Adipocyte (in vitro differentiated cells): ENCODE measurements at regions not wholly inside any gene's neighbourhood (a gene's known extent, or its start where the extent isn't known, plus 50 kb on each side); places are given as distances from the start of the nearest gene placed in this dataset.

Experiments used
- DNase-seq: peaks from one replicate; pipeline ENCODE4 v3.0.0-alpha.2; 2015; ENCODE audit warnings: low read depth
- H3K27me3 ChIP-seq: replicated peaks from 2 replicates; pipeline ENCODE4 v1.7.0; 2013; ENCODE audit warnings: mild to moderate bottlenecking, low read length, moderate library complexity; ENCODE audit not compliant: control insufficient read depth, insufficient read depth
- H3K36me3 ChIP-seq: 2 replicates; pipeline ENCODE4 v1.7.0; 2013; ENCODE audit warnings: low read length, mild to moderate bottlenecking, moderate library complexity; ENCODE audit not compliant: control insufficient read depth, insufficient read depth, severe bottlenecking
- H3K4me1 ChIP-seq: 2 replicates; pipeline ENCODE4 v1.7.0; 2013; ENCODE audit warnings: mild to moderate bottlenecking, low read length, moderate library complexity; ENCODE audit not compliant: control insufficient read depth, insufficient read depth
- H3K4me3 ChIP-seq: 2 replicates; pipeline ENCODE4 v1.7.0; 2013; ENCODE audit warnings: mild to moderate bottlenecking, low read length, moderate library complexity
- H3K9ac ChIP-seq: 2 replicates; pipeline ENCODE4 v1.7.0; 2013; ENCODE audit warnings: mild to moderate bottlenecking, low read length, moderate library complexity
- H3K9me3 ChIP-seq: 2 replicates; pipeline ENCODE4 v1.7.0; 2013; ENCODE audit warnings: mild to moderate bottlenecking, low read length, moderate library complexity; ENCODE audit not compliant: control insufficient read depth

- Histone ChIP-seq H3K36me3 (no peaks in the 10 kb centered on the region), H3K4me1 (no peaks in the 10 kb centered on the region), H3K27me3 (no peaks in the 10 kb centered on the region), H3K9me3 (no peaks in the 10 kb centered on the region), H3K4me3 (no peak overlapping the region), H3K9ac (no peak overlapping the region)
- DNase-seq = no peak
Observed at GRCh38 chr14:97813556-97813955, 1016.4 kb downstream of the VRK1 start.

DNA sequence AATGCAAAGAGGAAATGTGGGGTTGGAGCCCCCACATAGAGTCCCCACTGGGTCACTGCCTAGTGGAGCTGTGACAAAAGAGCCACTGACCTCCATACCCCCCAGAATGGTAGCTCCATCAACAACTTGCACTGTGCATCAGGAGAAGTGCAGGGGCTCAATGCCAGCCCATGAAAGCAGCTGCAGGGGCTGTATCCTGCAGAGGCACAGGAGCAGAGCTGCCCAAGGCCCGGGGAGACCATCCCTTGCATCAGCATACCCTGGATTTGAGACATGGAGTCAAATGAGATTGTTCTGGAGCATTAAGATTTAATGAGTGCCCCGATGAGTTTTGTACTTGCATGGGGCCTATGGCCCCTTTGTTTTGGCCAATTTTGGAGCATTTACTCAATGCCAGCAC is 1023.6 kb downstream of the VRK1 start:
- Histone ChIP-seq H3K27me3 (no peaks in the 10 kb centered on the region), H3K4me3 (no peak overlapping the region), H3K4me1 (no peaks in the 10 kb centered on the region), H3K9ac (no peak overlapping the region), H3K9me3 (no peaks in the 10 kb centered on the region), H3K36me3 (no peaks in the 10 kb centered on the region)
- no peak for DNase-seq

GRCh38 chr14:97824218-97824617 is 1027.0 kb downstream of the VRK1 start:
- Histone ChIP-seq H3K4me3 (no peak overlapping the region), H3K9me3 (no peaks in the 10 kb centered on the region), H3K36me3 (no peaks in the 10 kb centered on the region), H3K9ac (no peak overlapping the region), H3K4me1 (no peaks in the 10 kb centered on the region), H3K27me3 (no peaks in the 10 kb centered on the region)
- no peak for DNase-seq

GRCh38 chr14:97827746-97828145 is 1030.6 kb downstream of the VRK1 start:
- no peaks in the 10 kb centered on the region for H3K4me1 ChIP-seq
- no peak overlapping the region for H3K9ac ChIP-seq
- H3K9me3 ChIP-seq = no peaks in the 10 kb centered on the region
- H3K4me3 ChIP-seq = no peak overlapping the region
- no peak for DNase-seq
- no peaks in the 10 kb centered on the region for H3K36me3 ChIP-seq
- H3K27me3 ChIP-seq = no peaks in the 10 kb centered on the region

DNA sequence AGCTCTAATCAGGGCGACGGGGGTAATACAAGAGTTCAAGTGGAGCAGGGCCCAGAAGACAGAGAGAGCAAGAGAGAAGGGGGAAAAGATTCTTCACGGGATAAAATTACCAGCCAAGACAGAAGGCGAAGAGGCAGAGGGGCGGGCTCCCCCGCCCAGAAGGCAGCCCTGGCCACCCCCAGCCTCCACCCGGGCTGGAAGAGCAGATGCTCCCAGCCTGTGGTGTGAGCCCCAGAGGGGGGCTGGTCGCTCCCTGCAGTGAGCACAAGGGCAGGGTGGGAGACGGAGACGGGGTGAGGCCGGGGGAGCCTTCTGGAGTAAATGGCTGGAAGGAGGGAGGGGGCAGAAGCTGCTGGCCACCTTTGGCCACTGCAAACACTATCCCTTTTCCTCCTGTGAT is 1035.6 kb downstream of the VRK1 start:
- no peaks in the 10 kb centered on the region for H3K9me3 ChIP-seq
- DNase-seq = no peak

GRCh38 chr14:97838986-97839385 is 1041.8 kb downstream of the VRK1 start:
- peaks cover 10% of the 10 kb centered on the region for H3K27me3 ChIP-seq
- no peak overlapping the region for H3K9ac ChIP-seq
- DNase-seq = no peak
- H3K36me3 ChIP-seq = no peaks in the 10 kb centered on the region
- H3K4me1 ChIP-seq = no peaks in the 10 kb centered on the region
- no peaks in the 10 kb centered on the region for H3K9me3 ChIP-seq
- no peak overlapping the region for H3K4me3 ChIP-seq

More for the DNA sequence above, 1035.6 kb downstream of the VRK1 start:
- H3K9ac ChIP-seq = no peak overlapping the region
- H3K36me3 ChIP-seq = no peaks in the 10 kb centered on the region
- H3K4me3 ChIP-seq = no peak overlapping the region
- no peaks in the 10 kb centered on the region for H3K4me1 ChIP-seq
- no peaks in the 10 kb centered on the region for H3K27me3 ChIP-seq

DNA sequence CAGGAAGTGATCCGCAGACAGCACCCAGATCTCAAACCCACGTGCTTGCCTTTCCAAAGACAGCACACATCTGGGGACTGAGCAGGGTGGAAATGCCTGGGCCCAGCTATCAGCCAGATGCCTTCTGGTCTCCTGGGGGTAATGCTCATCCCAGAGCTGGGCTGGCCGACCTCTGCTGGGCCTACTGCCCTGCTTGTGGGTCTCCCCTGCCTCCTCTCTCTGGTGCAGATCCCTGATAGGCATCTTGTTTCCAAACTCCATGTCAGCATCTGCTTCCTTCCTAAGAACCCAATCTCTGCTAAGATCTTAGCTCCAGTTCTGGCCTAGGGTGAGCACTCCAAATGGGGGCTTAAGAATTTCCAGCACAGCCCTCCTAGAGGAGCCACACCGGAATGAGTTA is 1043.0 kb downstream of the VRK1 start:
- Histone ChIP-seq H3K36me3 (no peaks in the 10 kb centered on the region), H3K9ac (no peak overlapping the region), H3K9me3 (no peaks in the 10 kb centered on the region), H3K4me1 (no peaks in the 10 kb centered on the region), H3K4me3 (no peak overlapping the region), H3K27me3 (peaks cover 10% of the 10 kb centered on the region)
- no peak for DNase-seq

DNA sequence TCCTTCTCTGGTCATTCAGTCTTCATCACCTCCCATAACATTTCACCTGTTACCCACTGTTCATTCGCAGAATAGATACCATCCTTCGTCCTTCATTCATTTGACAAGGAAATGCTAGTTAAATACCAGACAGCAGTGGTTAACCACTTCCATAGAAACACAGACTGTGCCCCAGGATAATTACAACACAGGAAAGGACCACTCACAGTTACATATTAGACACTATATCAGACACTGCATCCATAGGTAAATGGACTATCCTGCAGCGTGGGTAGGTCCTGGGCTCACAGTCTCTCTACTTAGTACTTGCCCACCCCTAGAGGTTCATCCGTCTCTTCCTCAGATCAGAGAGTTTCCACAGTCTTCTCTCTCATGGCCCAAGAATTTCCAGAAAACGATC is 1044.6 kb downstream of the VRK1 start:
- Histone ChIP-seq H3K9ac (no peak overlapping the region), H3K27me3 (peaks cover 10% of the 10 kb centered on the region), H3K4me1 (no peaks in the 10 kb centered on the region), H3K4me3 (no peak overlapping the region), H3K9me3 (no peaks in the 10 kb centered on the region), H3K36me3 (no peaks in the 10 kb centered on the region)
- DNase-seq = no peak

DNA sequence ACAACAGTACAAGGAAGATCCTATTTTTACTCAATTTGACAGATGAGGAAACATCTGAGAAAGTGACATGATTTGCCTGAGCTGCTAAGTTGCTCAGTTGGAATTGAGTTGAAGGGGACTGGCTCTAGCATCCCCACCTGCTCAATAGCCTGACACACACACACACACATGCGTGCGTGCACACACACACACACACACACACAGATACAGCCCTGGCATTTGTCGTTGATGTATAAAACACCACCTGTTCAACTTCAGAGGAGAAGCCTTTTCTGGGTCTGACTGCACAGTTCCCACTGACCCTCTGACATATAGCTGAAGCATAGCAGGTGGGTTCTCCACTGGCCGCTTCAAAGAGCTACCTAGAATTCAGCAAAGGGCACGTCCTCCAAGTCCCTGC is 1045.9 kb downstream of the VRK1 start:
- Histone ChIP-seq H3K4me3 (no peak overlapping the region), H3K36me3 (no peaks in the 10 kb centered on the region), H3K9me3 (no peaks in the 10 kb centered on the region)

DNA sequence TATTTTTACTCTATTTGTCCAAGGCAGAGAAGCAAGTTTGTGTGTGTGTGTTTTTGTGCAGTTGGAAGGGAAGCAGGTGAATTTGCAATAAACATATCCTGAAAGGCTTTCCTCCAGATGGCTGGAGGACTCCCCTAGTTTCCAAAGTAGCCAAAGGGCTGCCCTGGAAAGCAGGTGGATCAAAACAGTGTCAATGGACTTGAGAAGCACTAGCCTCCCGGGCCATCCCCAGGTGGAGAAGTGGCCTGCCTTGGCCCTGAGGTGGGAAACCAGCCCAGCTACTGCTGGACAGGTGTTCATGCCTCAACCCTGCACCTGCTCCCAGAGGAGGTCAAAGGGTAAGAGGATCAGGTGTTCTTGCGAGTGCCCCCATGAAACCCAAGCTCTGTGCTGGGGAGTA is 1046.9 kb downstream of the VRK1 start:
- Histone ChIP-seq H3K4me1 (no peaks in the 10 kb centered on the region), H3K9me3 (no peaks in the 10 kb centered on the region), H3K9ac (no peak overlapping the region), H3K36me3 (no peaks in the 10 kb centered on the region), H3K27me3 (peaks cover 10% of the 10 kb centered on the region), H3K4me3 (no peak overlapping the region)
- DNase-seq = no peak

More for the DNA sequence above, 1045.9 kb downstream of the VRK1 start:
- Histone ChIP-seq H3K9ac (no peak overlapping the region), H3K27me3 (peaks cover 10% of the 10 kb centered on the region), H3K4me1 (no peaks in the 10 kb centered on the region)
- no peak for DNase-seq

DNA sequence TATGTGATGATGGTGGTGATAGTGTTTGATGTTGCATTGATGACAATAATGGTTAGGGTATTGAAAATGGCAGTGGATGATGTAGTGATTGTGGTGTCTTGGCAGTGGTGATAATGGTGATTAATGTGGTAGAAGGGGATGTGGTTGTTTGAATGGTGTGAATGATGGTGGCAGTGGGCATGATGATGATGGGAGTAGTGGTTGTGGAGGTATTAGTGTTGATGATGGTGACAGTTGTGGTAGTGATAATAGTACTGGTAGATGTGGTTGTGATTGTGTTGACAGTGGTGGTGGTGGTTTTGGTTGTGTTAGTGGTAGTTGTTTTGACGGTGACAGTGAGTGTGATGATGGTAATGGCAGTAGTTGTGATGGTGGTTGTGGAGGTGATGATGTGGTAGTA is 1049.0 kb downstream of the VRK1 start:
- Histone ChIP-seq H3K4me3 (no peak overlapping the region), H3K4me1 (peaks cover 4% of the 10 kb centered on the region)
- DNase-seq = no peak

GRCh38 chr14:97848317-97848980 is 1051.3 kb downstream of the VRK1 start:
- peaks cover 4% of the 10 kb centered on the region for H3K4me1 ChIP-seq
- no peak for DNase-seq
- H3K4me3 ChIP-seq = no peak overlapping the region
- no peaks in the 10 kb centered on the region for H3K36me3 ChIP-seq
- no peaks in the 10 kb centered on the region for H3K9me3 ChIP-seq
- H3K9ac ChIP-seq = no peak overlapping the region
- no peaks in the 10 kb centered on the region for H3K27me3 ChIP-seq

More for the DNA sequence above, 1049.0 kb downstream of the VRK1 start:
- H3K36me3 ChIP-seq = no peaks in the 10 kb centered on the region
- H3K9me3 ChIP-seq = no peaks in the 10 kb centered on the region
- H3K9ac ChIP-seq = no peak overlapping the region
- peaks cover 6% of the 10 kb centered on the region for H3K27me3 ChIP-seq
